Hematopoietic multipotent progenitor cell treated with erythropoietin and hydrocortisone succinate and interleukin-3 and kit ligand, for 6 days (in vitro differentiated cells): ENCODE measurements at regions not wholly inside any gene's neighbourhood (a gene's known extent, or its start where the extent isn't known, plus 50 kb on each side); places are given as distances from the start of the nearest gene placed in this dataset.

Source experiments
- DNase-seq: peaks from one replicate; pipeline ENCODE4 v3.0.0-alpha.2; 2015

GRCh38 chrX:4225086-4225485, 511.6 kb upstream of the PRKX start:
- no peak for DNase-seq

- DNase-seq: no peak
These were observed 493.5 kb upstream of the PRKX start for GRCh38 chrX:4206941-4207340.

GRCh38 chrX:4197971-4198370, 484.5 kb upstream of the PRKX start:
- no peak for DNase-seq

GRCh38 chrX:4193500-4194155, 480.2 kb upstream of the PRKX start:
- no peak for DNase-seq

- no peak for DNase-seq
These were observed 472.9 kb upstream of the PRKX start for GRCh38 chrX:4186331-4186730.

- no peak for DNase-seq
These were observed 471.6 kb upstream of the PRKX start for GRCh38 chrX:4185086-4185485.

GRCh38 chrX:4182408-4182806, 469.0 kb upstream of the PRKX start:
- DNase-seq: no peak

GRCh38 chrX:4181782-4182407, 468.4 kb upstream of the PRKX start:
- DNase-seq: no peak

- DNase-seq: no peak
These were observed 465.6 kb upstream of the PRKX start for GRCh38 chrX:4179031-4179430.

- DNase-seq: no peak
These were observed 461.8 kb upstream of the PRKX start for GRCh38 chrX:4175221-4175620.

- no peak for DNase-seq
These were observed 460.3 kb upstream of the PRKX start for GRCh38 chrX:4173743-4174142.

GRCh38 chrX:4151798-4152197, 438.3 kb upstream of the PRKX start:
- no peak for DNase-seq

GRCh38 chrX:4150259-4150658, 436.8 kb upstream of the PRKX start:
- no peak for DNase-seq

- DNase-seq: no peak
These were observed 416.2 kb upstream of the PRKX start for GRCh38 chrX:4129626-4130025.

- no peak for DNase-seq
These were observed 405.4 kb upstream of the PRKX start for GRCh38 chrX:4118666-4119530.

- no peak for DNase-seq
These were observed 397.5 kb upstream of the PRKX start for GRCh38 chrX:4110964-4111363.

GRCh38 chrX:4094926-4095325, 381.5 kb upstream of the PRKX start:
- no peak for DNase-seq

GRCh38 chrX:4091046-4091760, 377.8 kb upstream of the PRKX start:
- no peak for DNase-seq

GRCh38 chrX:4059893-4060292, 346.4 kb upstream of the PRKX start:
- no peak for DNase-seq

GRCh38 chrX:4043951-4044350, 330.5 kb upstream of the PRKX start:
- no peak for DNase-seq

- DNase-seq: no peak
These were observed 322.4 kb upstream of the PRKX start for GRCh38 chrX:4035874-4036273.

GRCh38 chrX:4028151-4028550, 314.7 kb upstream of the PRKX start:
- no peak for DNase-seq

- DNase-seq: no peak
These were observed 291.8 kb upstream of the PRKX start for GRCh38 chrX:4005281-4005680.
